IgD-negative memory B cell (primary cell): ENCODE measurements at regions not wholly inside any gene's neighbourhood (a gene's known extent, or its start where the extent isn't known, plus 50 kb on each side); places are given as distances from the start of the nearest gene placed in this dataset.
"Not testable (repeated sequence)": the region's sequence is repeated elsewhere in the genome, so short reads cannot be mapped to it uniquely, and the experiment has no call there.

Source experiments
- H3K27ac Mint-ChIP-seq, 3 donors: one replicate each; pipeline ENCODE4 v1.8.0; 2020 to 2022; ENCODE audit warnings: mild to moderate bottlenecking in 3 of 3, mixed read lengths in 3 of 3, moderate library complexity in 1 of 3
- H3K27me3 Mint-ChIP-seq: one replicate; pipeline ENCODE4 v1.8.0; 2021; ENCODE audit warnings: mixed read lengths
- H3K36me3 Mint-ChIP-seq: one replicate; pipeline ENCODE4 v1.8.0; 2020; ENCODE audit warnings: mild to moderate bottlenecking, mixed read lengths
- H3K4me1 Mint-ChIP-seq, 3 donors: one replicate each; pipeline ENCODE4 v1.8.0; 2020 to 2022; ENCODE audit warnings: mixed read lengths in 3 of 3, mild to moderate bottlenecking in 1 of 3
- H3K4me3 Mint-ChIP-seq, 4 donors: one replicate each; pipeline ENCODE4 v1.8.0; 2020 to 2022; ENCODE audit warnings: mild to moderate bottlenecking in 4 of 4, mixed read lengths in 4 of 4, moderate library complexity in 3 of 4
- H3K9me3 Mint-ChIP-seq, 3 donors: one replicate each; pipeline ENCODE4 v1.8.0; 2020 to 2021; ENCODE audit warnings: mixed read lengths in 3 of 3, mild to moderate bottlenecking in 1 of 3

GRCh38 chr2:77793500-77793899 lies 271.3 kb upstream of the LRRTM4 start:
- not testable (repeated sequence) for H3K4me3 Mint-ChIP-seq, H3K27ac Mint-ChIP-seq

GRCh38 chr2:77796397-77796796 lies 274.2 kb upstream of the LRRTM4 start:
- Mint-ChIP-seq H3K9me3 (peaks cover 0 to 4% (median 3%) of the 10 kb centered on the region in 3 donors), H3K4me3 (no peak overlapping the region), H3K36me3 (no peaks in the 10 kb centered on the region), H3K4me1 (no peaks in the 10 kb centered on the region), H3K27me3 (no peaks in the 10 kb centered on the region), H3K27ac (no peak overlapping the region)

More at GRCh38 chr2:77793500-77793899, 271.3 kb upstream of the LRRTM4 start:
- not testable (repeated sequence) for H3K27me3 Mint-ChIP-seq, H3K9me3 Mint-ChIP-seq, H3K4me1 Mint-ChIP-seq, H3K36me3 Mint-ChIP-seq

DNA sequence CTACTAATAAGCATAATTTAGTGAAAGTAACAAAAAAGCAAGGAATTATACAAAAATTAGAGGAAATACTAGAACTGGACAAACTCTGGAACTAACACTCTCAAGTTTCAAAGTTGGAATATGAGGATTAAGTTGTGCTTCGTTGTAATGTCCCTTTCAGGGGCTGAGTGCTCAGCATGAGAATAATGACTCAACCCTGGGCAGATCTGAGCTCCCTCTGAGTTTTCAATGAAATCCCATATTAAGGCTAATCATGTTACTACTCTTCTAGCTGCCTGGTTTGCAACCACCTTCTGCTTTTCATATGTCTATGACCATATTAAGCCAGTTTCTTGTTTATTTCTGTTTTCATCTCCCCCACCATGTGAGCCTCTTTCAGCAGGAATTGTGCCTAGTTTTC lies 274.9 kb upstream of the LRRTM4 start:
- no peaks in the 10 kb centered on the region for H3K4me1 Mint-ChIP-seq
- H3K27me3 Mint-ChIP-seq: no peaks in the 10 kb centered on the region
- H3K4me3 Mint-ChIP-seq: no peak overlapping the region
- peaks cover 0 to 1% (median 0%) of the 10 kb centered on the region in 3 donors for H3K9me3 Mint-ChIP-seq
- no peaks in the 10 kb centered on the region for H3K36me3 Mint-ChIP-seq
- no peak overlapping the region for H3K27ac Mint-ChIP-seq

DNA sequence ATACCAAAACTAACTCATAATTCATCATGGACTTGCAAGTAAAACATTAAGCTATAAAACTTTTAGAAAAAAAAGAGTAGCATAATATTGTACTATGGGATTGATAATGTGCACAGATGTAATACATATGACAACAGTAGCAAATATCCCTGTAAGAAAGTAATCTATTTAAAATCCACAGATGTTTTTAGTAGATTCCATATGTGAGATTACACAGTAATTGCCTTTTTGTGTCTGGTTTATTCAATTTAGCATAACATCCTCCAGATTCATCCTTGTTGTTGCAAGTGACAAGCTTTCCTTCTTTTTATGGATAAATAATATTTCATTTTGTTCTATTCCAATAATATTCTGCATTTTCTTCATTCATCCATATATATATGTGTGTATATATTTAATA lies 278.2 kb upstream of the LRRTM4 start:
- no peak overlapping the region for H3K4me3 Mint-ChIP-seq
- H3K9me3 Mint-ChIP-seq: peaks cover 0 to 3% (median 2%) of the 10 kb centered on the region in 3 donors
- H3K27ac Mint-ChIP-seq: no peak overlapping the region
- no peaks in the 10 kb centered on the region for H3K27me3 Mint-ChIP-seq
- H3K4me1 Mint-ChIP-seq: no peaks in the 10 kb centered on the region
- H3K36me3 Mint-ChIP-seq: no peaks in the 10 kb centered on the region

DNA sequence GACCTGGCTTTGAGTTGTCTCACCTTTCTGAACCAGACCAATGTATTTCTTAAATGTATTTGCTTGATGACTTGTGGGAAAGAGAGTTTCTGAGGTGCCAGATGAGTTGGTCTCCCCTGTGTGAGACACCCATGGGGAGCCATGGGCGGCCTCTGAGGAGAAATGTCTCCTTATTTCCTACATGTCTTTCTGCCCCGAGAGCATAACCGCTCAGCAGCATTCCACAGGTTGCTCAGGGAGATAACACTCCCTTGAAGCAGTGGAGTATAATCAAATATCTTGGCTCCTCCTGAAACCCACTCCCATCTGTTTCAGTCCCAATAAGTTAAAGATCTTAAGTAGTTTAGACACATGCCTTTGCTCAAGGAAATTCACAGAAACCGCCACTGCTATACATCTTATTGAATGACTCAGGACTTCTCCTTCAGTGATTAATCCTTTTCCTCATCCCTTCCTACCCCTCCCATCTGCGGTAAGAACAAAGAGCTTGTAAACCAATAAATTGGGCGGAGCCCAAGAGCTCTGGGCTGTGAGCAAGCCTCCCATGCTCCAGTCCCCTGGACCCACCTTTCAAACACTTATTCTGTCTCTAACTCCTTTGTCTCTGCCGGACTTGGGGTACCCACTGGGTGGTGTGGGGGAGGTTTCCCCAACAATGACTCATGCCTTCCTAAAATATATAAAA lies 285.5 kb upstream of the LRRTM4 start:
- Mint-ChIP-seq H3K36me3 (peaks cover 3% of the 10 kb centered on the region), H3K27me3 (no peaks in the 10 kb centered on the region), H3K9me3 (peaks cover 4 to 7% (median 6%) of the 10 kb centered on the region in 3 donors), H3K4me1 (no peaks in the 10 kb centered on the region), H3K4me3 (no peak overlapping the region), H3K27ac (no peak overlapping the region)

GRCh38 chr2:77808599-77808998 lies 286.4 kb upstream of the LRRTM4 start:
- Mint-ChIP-seq H3K27ac (peak overlapping the region in 1 of 3 donors; percentile 49), H3K4me1 (no peaks in the 10 kb centered on the region), H3K4me3 (no peak overlapping the region), H3K36me3 (peaks cover 3% of the 10 kb centered on the region), H3K9me3 (peaks cover 3 to 9% (median 7%) of the 10 kb centered on the region in 3 donors), H3K27me3 (no peaks in the 10 kb centered on the region)

GRCh38 chr2:77813599-77813998 lies 291.4 kb upstream of the LRRTM4 start:
- Mint-ChIP-seq H3K27ac (no peak overlapping the region), H3K4me3 (no peak overlapping the region), H3K9me3 (peaks cover 4 to 7% (median 5%) of the 10 kb centered on the region in 3 donors), H3K27me3 (no peaks in the 10 kb centered on the region), H3K4me1 (no peaks in the 10 kb centered on the region), H3K36me3 (peaks cover 5% of the 10 kb centered on the region)

- H3K27ac Mint-ChIP-seq: no peak overlapping the region
- no peak overlapping the region for H3K4me3 Mint-ChIP-seq
- no peaks in the 10 kb centered on the region for H3K4me1 Mint-ChIP-seq
- H3K36me3 Mint-ChIP-seq: peaks cover 4% of the 10 kb centered on the region
- peaks cover 2 to 10% (median 7%) of the 10 kb centered on the region in 3 donors for H3K9me3 Mint-ChIP-seq
- no peaks in the 10 kb centered on the region for H3K27me3 Mint-ChIP-seq
Observed at GRCh38 chr2:77816618-77817017, 294.4 kb upstream of the LRRTM4 start.

GRCh38 chr2:77818186-77818585 lies 296.0 kb upstream of the LRRTM4 start:
- no peaks in the 10 kb centered on the region for H3K4me1 Mint-ChIP-seq
- H3K27me3 Mint-ChIP-seq: no peaks in the 10 kb centered on the region
- H3K9me3 Mint-ChIP-seq: peaks cover 2 to 10% (median 4%) of the 10 kb centered on the region in 3 donors
- peaks cover 4% of the 10 kb centered on the region for H3K36me3 Mint-ChIP-seq
- no peak overlapping the region for H3K4me3 Mint-ChIP-seq
- H3K27ac Mint-ChIP-seq: no peak overlapping the region

GRCh38 chr2:77823028-77823427 lies 300.9 kb upstream of the LRRTM4 start:
- no peak overlapping the region for H3K27ac Mint-ChIP-seq
- no peaks in the 10 kb centered on the region for H3K4me1 Mint-ChIP-seq
- H3K27me3 Mint-ChIP-seq: no peaks in the 10 kb centered on the region
- peaks cover 4 to 27% (median 6%) of the 10 kb centered on the region in 3 donors for H3K9me3 Mint-ChIP-seq
- H3K4me3 Mint-ChIP-seq: no peak overlapping the region
- peaks cover 2% of the 10 kb centered on the region for H3K36me3 Mint-ChIP-seq

DNA sequence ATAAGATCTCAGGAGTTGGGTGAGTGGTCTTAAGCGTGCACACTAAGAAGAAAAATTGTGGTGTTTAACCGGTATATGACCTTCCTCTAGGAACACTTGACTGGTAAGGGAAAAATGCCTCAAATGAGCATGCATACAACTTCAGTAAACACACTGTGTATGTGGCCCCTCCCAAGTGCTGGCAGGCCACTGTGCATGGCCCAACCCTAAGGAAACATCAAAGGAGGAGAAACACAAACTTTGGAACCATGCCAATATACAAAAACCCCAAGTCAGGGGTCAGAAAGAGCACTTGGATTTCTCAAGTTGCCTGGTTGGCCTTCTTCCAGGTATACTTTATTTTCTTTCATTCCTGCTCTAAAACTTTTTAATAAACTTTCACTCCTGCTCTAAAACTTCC lies 308.9 kb upstream of the LRRTM4 start:
- Mint-ChIP-seq H3K9me3 (peaks cover 2 to 19% (median 8%) of the 10 kb centered on the region in 3 donors), H3K27me3 (no peaks in the 10 kb centered on the region), H3K27ac (no peak overlapping the region), H3K4me3 (no peak overlapping the region), H3K36me3 (no peaks in the 10 kb centered on the region), H3K4me1 (peaks cover 0 to 2% (median 0%) of the 10 kb centered on the region in 3 donors)

DNA sequence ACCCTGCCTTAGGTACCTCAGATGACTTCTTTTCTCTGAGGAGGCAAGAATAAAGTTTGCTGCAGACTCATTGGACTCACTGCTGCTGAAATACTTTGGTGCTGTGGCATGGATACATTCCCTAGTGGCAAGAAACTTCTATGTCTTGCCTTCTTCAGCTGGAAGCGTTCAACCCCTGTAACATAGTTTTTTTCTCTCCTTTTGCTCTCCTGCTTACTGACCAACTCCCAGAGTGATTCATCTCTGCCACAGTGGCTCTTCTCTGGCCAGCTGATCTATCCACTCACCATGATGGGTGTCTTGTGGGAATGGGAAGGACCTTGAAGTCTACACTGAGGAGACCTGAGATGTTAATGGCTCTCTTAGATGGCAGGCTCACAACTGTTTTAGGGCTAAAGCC lies 309.3 kb upstream of the LRRTM4 start:
- H3K27ac Mint-ChIP-seq: no peak overlapping the region
- peaks cover 2 to 18% (median 8%) of the 10 kb centered on the region in 3 donors for H3K9me3 Mint-ChIP-seq
- no peaks in the 10 kb centered on the region for H3K27me3 Mint-ChIP-seq
- H3K4me3 Mint-ChIP-seq: no peak overlapping the region
- peaks cover 0 to 2% (median 0%) of the 10 kb centered on the region in 3 donors for H3K4me1 Mint-ChIP-seq
- no peaks in the 10 kb centered on the region for H3K36me3 Mint-ChIP-seq

GRCh38 chr2:77831898-77832297 lies 309.7 kb upstream of the LRRTM4 start:
- peaks cover 1 to 14% (median 8%) of the 10 kb centered on the region in 3 donors for H3K9me3 Mint-ChIP-seq
- H3K27ac Mint-ChIP-seq: no peak overlapping the region
- no peaks in the 10 kb centered on the region for H3K36me3 Mint-ChIP-seq
- no peak overlapping the region for H3K4me3 Mint-ChIP-seq
- no peaks in the 10 kb centered on the region for H3K27me3 Mint-ChIP-seq
- peaks cover 0 to 2% (median 0%) of the 10 kb centered on the region in 3 donors for H3K4me1 Mint-ChIP-seq

DNA sequence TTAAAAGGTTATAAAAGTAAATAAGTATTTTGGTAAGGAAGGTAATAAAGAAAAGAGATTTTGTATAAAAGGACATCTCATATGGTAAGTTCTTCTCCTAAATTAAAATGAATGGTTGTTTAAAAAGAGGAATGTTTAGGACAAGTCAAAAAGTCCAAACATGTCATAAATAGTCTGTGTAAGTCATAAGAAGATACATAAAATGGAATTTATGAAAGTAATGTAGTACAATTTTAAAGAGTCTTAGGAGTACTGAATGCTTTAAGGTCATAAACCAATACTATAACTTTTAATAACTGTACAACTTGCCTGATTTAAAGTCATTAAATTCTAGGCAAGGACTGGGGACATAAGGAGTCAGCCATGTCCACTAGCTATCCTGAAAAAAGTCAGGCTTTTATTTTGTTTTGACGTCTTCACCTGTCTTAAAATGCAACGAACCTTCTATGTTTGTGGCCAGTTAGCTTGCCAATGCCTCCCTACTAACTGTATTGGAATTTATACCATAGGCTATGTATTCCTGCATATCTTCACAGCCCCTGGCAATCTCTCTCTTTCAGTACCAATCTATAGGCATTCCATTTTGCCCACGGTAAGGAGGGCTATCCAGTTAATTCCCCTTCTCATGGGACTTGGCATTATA lies 312.3 kb upstream of the LRRTM4 start:
- no peak overlapping the region for H3K4me3 Mint-ChIP-seq
- H3K36me3 Mint-ChIP-seq: no peaks in the 10 kb centered on the region
- H3K27ac Mint-ChIP-seq: no peak overlapping the region
- peaks cover 0 to 13% (median 8%) of the 10 kb centered on the region in 3 donors for H3K9me3 Mint-ChIP-seq
- no peaks in the 10 kb centered on the region for H3K27me3 Mint-ChIP-seq
- no peaks in the 10 kb centered on the region for H3K4me1 Mint-ChIP-seq

- Mint-ChIP-seq H3K36me3 (no peaks in the 10 kb centered on the region), H3K27ac (no peak overlapping the region), H3K4me1 (no peaks in the 10 kb centered on the region), H3K27me3 (no peaks in the 10 kb centered on the region), H3K4me3 (no peak overlapping the region), H3K9me3 (peaks cover 0 to 10% (median 5%) of the 10 kb centered on the region in 3 donors)
Observed at GRCh38 chr2:77838441-77838840, 316.3 kb upstream of the LRRTM4 start.

DNA sequence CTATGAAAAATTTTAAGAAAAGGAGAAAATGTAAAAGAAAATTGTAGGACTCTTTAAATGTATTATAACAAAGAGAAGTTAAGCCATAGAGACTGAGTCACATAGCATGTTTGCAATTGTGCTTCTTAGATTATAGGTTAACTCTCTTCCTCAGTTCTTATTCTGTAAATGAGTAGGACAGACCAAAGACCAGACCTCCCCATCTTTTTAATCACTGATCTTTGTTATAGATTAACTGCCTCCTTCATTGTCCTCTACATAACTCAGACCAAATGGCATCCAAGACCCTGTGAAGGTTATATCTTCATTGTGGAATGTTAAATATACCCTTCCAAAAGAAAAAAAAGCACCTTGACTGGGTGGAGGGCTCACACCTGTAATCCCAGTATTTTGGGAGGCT lies 316.9 kb upstream of the LRRTM4 start:
- Mint-ChIP-seq H3K27ac (no peak overlapping the region), H3K27me3 (no peaks in the 10 kb centered on the region), H3K4me3 (no peak overlapping the region), H3K36me3 (no peaks in the 10 kb centered on the region), H3K4me1 (no peaks in the 10 kb centered on the region), H3K9me3 (peaks cover 0 to 5% (median 5%) of the 10 kb centered on the region in 3 donors)
